Endothelial cell of hepatic sinusoid (primary cell): ENCODE measurements at regions not wholly inside any gene's neighbourhood (a gene's known extent, or its start where the extent isn't known, plus 50 kb on each side); places are given as distances from the start of the nearest gene placed in this dataset.

Experiments used
- in situ Hi-C: cut with HindIII; loops from 2 replicates; pipeline ENCODE4 v1.10.0; 2017; ENCODE audit warnings: low sequenced_read_pairs

GRCh38 chr2:128792476-128793054 lies 473.9 kb upstream of the HS6ST1 start:
- in situ Hi-C loops: no loop called here

- in situ Hi-C loops: no loop called here
Observed at GRCh38 chr2:128793404-128793803, 474.7 kb upstream of the HS6ST1 start.

- in situ Hi-C loops: no loop called here
Observed at GRCh38 chr2:128794285-128794684, 475.6 kb upstream of the HS6ST1 start.

GRCh38 chr2:128796321-128796720 lies 477.7 kb upstream of the HS6ST1 start:
- in situ Hi-C loops: no loop called here

GRCh38 chr2:128797092-128797491 lies 478.4 kb upstream of the HS6ST1 start:
- in situ Hi-C loops: no loop called here

DNA sequence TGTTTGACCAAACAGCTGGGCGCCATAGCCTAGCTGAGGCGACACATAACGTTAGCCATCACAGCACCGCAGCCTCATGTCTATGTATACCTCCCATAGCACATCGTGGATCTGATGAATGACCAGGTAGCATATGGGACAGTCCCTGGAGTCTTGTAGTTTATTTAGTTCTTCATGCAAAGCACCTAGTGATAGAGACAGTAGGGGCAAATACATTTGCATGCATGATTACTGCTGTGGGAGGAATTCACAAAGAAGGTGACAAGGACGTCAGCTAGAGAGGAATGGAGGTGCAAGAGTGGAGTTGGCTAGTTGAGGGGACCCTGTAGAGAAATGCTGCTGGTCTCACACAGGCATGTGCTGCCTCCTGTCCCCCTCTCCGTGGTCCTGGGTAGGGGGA lies 478.9 kb upstream of the HS6ST1 start:
- in situ Hi-C loops: no loop called here

GRCh38 chr2:128797937-128798336 lies 479.3 kb upstream of the HS6ST1 start:
- in situ Hi-C loops: no loop called here

DNA sequence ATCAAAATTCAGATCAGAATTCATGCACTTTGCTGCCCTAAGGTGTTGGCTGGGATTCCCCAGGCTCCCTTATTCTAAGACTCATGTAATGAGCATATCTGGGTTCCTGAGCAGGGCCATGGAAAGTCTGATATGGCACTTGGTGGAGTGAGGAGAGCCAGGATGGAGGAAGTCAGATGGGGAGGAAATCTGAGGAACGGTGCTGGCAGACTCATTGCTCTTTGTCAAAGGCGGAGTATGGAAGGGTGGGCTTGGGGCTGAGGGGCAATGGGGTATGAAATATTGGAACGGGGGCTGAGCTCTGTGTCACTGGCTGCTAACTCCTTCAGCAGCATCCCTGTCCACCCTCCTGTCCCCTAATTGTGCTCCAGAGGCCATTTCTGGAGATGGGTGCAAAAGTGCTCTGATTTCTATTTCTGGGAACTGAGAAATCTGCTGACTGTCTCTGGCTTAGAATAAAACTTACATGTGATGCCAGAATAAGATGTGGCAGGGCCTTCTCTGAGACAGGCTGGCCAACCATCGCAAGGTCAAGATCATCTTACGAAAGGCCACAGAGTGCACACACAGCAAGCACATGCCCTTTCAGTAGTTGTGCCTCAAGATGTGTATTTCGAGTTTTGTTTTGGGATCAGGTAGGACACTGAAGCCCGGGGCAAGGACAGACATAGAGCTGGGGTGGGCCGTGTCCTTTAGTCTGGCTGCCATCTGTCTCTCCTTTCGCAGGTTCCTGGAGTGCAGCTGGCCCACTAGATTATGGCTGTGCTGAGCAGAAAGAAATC lies 480.0 kb upstream of the HS6ST1 start:
- in situ Hi-C loops: no loop called here

DNA sequence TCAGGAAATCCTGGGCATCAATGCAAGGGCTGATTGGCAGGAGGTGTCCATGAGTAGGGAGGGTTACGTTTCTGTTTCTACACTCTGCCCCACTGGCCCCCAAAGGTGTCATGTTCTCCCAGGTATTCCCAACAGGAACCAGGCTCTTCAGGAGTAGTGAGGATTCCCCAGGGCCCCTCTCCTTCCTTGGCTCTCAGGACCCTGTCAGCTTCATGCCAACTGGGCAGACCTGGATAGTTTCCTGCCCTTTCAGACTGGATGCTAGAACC lies 480.6 kb upstream of the HS6ST1 start:
- in situ Hi-C loops: no loop called here

- in situ Hi-C loops: no loop called here
Observed at GRCh38 chr2:128799730-128800129, 481.1 kb upstream of the HS6ST1 start.

- in situ Hi-C loops: no loop called here
Observed at GRCh38 chr2:128801576-128801975, 482.9 kb upstream of the HS6ST1 start.

DNA sequence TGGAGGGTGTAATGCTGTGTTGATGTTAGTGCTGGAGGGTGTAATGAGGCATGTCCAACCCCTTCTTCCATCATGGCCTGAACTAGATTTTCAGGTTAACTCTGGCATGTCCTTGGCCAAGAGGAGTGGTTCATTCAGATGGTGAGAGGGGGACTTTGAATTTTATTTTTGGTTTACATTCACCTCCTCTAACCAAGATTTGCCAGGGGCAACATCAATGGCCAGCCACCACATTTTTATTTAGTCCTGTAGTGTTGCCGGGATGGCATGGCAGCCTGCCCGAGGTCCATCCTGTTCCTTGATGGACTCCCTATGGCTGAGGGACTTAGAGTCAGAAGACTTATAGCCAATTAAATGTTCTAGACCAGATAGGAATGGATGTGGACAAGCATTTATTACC lies 484.6 kb upstream of the HS6ST1 start:
- in situ Hi-C loops: no loop called here

- in situ Hi-C loops: no loop called here
Observed at GRCh38 chr2:128805237-128805636, 486.6 kb upstream of the HS6ST1 start.

GRCh38 chr2:128805918-128806317 lies 487.2 kb upstream of the HS6ST1 start:
- in situ Hi-C loops: no loop called here

GRCh38 chr2:128807317-128807716 lies 488.6 kb upstream of the HS6ST1 start:
- in situ Hi-C loops: no loop called here

DNA sequence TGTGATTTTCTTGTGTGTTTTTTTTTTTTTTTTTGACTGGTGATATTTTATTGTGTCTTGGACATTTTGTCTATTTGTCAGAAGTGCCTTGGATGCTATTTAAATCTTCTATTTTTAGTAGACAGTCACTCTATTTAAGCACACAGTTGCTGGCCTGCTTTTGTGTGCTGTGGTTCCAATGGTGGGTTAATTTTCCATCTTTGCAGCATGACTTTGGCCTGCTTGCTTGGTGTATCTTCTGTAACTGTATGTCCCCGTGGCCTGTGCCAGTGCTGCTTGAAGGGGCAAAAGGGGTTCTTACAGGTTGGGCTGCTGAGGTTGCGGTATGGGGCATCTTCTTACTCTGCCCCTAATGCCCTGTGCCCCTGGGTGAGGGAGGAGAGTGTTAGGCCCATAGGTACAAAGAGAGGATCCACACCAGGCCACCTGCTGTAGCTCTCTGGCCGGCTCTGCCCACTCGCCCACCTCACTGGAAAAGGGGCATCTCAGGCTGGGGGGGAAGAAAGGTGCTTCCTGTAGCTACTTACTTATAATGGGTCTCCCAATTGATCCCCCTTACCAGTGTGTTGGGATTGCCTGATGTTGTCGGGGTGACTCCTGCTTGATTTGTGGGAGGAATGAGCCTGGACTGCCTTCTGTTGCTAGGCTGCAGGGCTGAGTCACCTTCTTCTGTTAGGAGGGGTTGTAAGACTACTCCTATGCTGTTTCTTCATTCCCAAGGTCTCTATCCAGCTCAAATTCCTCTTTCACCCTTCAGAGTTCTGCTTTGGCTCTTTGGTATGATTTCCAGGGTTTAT lies 490.0 kb upstream of the HS6ST1 start:
- in situ Hi-C loops: no loop called here

- in situ Hi-C loops: no loop called here
Observed at GRCh38 chr2:128809259-128809636, 490.6 kb upstream of the HS6ST1 start.

DNA sequence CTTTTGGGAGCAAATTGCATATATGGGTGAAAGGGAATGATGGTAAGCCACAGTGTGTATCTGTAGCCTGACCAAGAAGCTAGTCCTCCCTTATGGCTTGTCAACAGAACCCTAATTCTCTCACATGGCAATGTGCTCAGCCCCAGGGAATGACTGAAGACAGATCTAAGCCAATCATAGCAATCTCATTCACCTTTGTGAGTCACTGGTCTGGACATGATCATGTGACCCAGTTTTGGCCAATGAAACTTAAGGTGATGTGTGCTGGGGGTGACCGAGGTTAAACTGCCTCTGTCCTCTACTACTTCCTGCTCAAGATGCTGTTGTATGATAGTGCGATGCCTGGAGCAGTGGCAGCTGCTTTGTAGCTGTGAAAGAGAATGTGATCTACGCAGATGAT lies 491.2 kb upstream of the HS6ST1 start:
- in situ Hi-C loops: no loop called here

DNA sequence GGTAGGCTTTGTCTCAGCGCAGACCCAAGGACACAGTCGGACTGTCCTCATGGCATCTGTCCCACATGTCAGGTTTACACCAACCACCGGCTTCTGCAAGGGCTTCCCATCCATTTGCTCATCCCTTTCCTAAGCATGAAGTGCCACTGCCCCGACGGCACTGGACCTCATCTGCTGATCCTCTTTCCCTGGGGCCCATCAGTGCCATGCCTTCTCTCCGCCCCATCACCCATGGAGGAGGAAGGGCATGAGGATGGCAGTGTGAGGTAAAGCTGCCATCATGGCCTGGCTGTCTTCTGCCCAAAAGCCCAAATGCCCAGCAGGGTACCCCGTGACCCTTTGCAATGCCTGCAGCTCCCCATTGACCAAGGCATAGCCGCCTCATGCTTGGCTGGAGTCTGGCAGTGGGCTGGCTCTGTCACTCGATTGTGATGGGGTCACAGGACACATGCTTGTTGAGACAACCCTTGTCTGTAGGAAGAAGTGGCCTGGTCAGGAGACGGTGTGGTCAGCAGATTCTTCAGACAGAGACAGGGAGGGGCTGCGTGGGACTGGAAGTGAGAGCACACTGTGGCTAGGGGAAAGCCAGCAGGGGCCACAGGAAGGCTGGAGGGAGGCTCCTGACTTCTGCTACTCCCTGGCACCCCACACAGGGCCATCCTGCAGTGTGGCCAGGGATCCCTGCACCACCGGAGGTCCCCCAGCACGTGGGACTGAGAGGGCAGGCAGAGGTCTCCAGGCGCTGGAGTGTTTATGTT lies 493.7 kb upstream of the HS6ST1 start:
- in situ Hi-C loops: no loop called here

DNA sequence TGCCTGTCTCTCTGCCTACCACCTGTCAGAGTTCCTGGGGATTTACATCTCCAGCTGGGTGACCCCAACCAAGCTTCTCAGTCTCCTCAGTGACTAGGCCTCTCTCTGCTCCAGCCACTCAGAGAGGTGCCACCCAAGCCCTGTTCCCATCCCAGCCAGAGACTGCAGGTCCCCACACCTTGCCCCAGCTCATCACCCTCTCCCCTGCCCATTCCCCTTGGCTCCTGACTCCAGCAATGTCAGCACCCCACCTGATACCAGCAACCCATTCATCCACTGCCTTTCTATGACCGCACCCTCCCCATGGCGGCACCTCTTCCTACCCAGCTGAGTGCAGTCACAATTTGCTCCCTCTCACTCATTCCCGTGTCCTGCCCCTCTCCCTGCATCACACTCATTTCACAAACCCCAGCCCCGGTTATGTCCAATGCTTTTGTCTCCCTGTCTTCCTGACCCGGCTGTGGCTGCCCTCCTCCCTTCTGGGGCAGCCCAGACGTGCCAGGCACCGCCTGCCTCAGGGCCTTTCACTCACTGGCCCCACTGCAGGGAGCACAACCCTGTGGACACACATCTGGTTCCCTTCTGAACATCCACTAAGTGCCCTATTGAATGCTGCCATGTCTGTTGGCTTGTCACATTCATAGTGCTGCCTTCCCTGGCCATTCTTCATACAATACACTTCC lies 494.8 kb upstream of the HS6ST1 start:
- in situ Hi-C loops: no loop called here

GRCh38 chr2:128815248-128815647 lies 496.6 kb upstream of the HS6ST1 start:
- in situ Hi-C loops: no loop called here
